SJSA1 (cell line): ENCODE measurements at regions not wholly inside any gene's neighbourhood (a gene's known extent, or its start where the extent isn't known, plus 50 kb on each side); places are given as distances from the start of the nearest gene placed in this dataset.

Source experiments
- DNase-seq, 2 experiments: peaks; one replicate each; pipeline ENCODE4 v3.0.0-alpha.2; 2015 to 2020; ENCODE audit warnings: low spot score in 2 of 2, low read depth in 1 of 2
- H3K27ac ChIP-seq: fragments of 250-450 bp; sonication (Bioruptor Pico); 2 replicates; pipeline ENCODE4 v1.5.1; 2020; ENCODE audit warnings: mild to moderate bottlenecking, moderate library complexity
- H3K27me3 ChIP-seq: fragments of 250-450 bp; sonication (Bioruptor Pico); replicated peaks from 2 replicates; pipeline ENCODE4 v1.5.1; 2020; ENCODE audit warnings: mild to moderate bottlenecking, moderate library complexity
- H3K36me3 ChIP-seq: fragments of 250-450 bp; sonication (Bioruptor Pico); 2 replicates; pipeline ENCODE4 v1.5.1; 2020; ENCODE audit warnings: mild to moderate bottlenecking
- H3K4me1 ChIP-seq: fragments of 250-450 bp; sonication (Bioruptor Pico); replicated peaks from 2 replicates; pipeline ENCODE4 v1.6.1; 2021; ENCODE audit warnings: mild to moderate bottlenecking
- H3K4me3 ChIP-seq: fragments of 250-450 bp; sonication (Bioruptor Pico); 2 replicates; pipeline ENCODE4 v1.5.1; 2020; ENCODE audit warnings: mild to moderate bottlenecking
- H3K9me3 ChIP-seq: fragments of 250-450 bp; sonication (Bioruptor Pico); replicated peaks from 2 replicates; pipeline ENCODE4 v1.5.1; 2020; ENCODE audit warnings: mild to moderate bottlenecking

- H3K4me3 ChIP-seq = no peak overlapping the region
- no peaks in the 10 kb centered on the region for H3K4me1 ChIP-seq
- no peaks in the 10 kb centered on the region for H3K27me3 ChIP-seq
- no peak overlapping the region for H3K27ac ChIP-seq
- 0 out of 2 replicates have a peak, but pooled peaks cover 3% of the 10 kb centered on the region for H3K9me3 ChIP-seq
- no peaks in the 10 kb centered on the region for H3K36me3 ChIP-seq
- DNase-seq = no peak
These were observed 199.6 kb downstream of the MYCN start for GRCh38 chr2:16139663-16140615.

GRCh38 chr2:16138811-16139662, 198.7 kb downstream of the MYCN start:
- H3K9me3 ChIP-seq = 0 out of 2 replicates have a peak, but pooled peaks cover 3% of the 10 kb centered on the region
- no peak overlapping the region for H3K4me3 ChIP-seq
- H3K4me1 ChIP-seq = no peaks in the 10 kb centered on the region
- DNase-seq = no peak
- H3K27ac ChIP-seq = no peak overlapping the region
- H3K36me3 ChIP-seq = no peaks in the 10 kb centered on the region
- H3K27me3 ChIP-seq = no peaks in the 10 kb centered on the region

GRCh38 chr2:16137080-16137755, 196.9 kb downstream of the MYCN start:
- H3K4me3 ChIP-seq = no peak overlapping the region
- H3K27me3 ChIP-seq = no peaks in the 10 kb centered on the region
- H3K4me1 ChIP-seq = no peaks in the 10 kb centered on the region
- no peaks in the 10 kb centered on the region for H3K36me3 ChIP-seq
- H3K27ac ChIP-seq = no peak overlapping the region
- H3K9me3 ChIP-seq = no peaks in the 10 kb centered on the region
- DNase-seq = no peak

- no peak for DNase-seq
- Histone ChIP-seq H3K27me3 (no peaks in the 10 kb centered on the region), H3K4me3 (no peak overlapping the region), H3K9me3 (no peaks in the 10 kb centered on the region), H3K36me3 (no peaks in the 10 kb centered on the region), H3K4me1 (no peaks in the 10 kb centered on the region), H3K27ac (no peak overlapping the region)
These were observed 196.2 kb downstream of the MYCN start for GRCh38 chr2:16136461-16137035.

- Histone ChIP-seq H3K36me3 (no peaks in the 10 kb centered on the region), H3K27ac (no peak overlapping the region), H3K4me3 (no peak overlapping the region), H3K4me1 (no peaks in the 10 kb centered on the region), H3K9me3 (no peaks in the 10 kb centered on the region), H3K27me3 (no peaks in the 10 kb centered on the region)
- no peak for DNase-seq
These were observed 195.6 kb downstream of the MYCN start for GRCh38 chr2:16135913-16136310.

GRCh38 chr2:16135196-16135912, 195.0 kb downstream of the MYCN start:
- H3K36me3 ChIP-seq = no peaks in the 10 kb centered on the region
- no peaks in the 10 kb centered on the region for H3K27me3 ChIP-seq
- no peak overlapping the region for H3K27ac ChIP-seq
- H3K4me3 ChIP-seq = no peak overlapping the region
- no peak for DNase-seq
- H3K9me3 ChIP-seq = no peaks in the 10 kb centered on the region
- no peaks in the 10 kb centered on the region for H3K4me1 ChIP-seq

- Histone ChIP-seq H3K27me3 (no peaks in the 10 kb centered on the region), H3K4me3 (no peak overlapping the region)
These were observed 194.3 kb downstream of the MYCN start for GRCh38 chr2:16134436-16135165.

GRCh38 chr2:16130906-16131400, 190.6 kb downstream of the MYCN start:
- H3K4me3 ChIP-seq = no peak overlapping the region
- no peaks in the 10 kb centered on the region for H3K27me3 ChIP-seq
- no peak overlapping the region for H3K27ac ChIP-seq
- 0 out of 2 replicates have a peak, but pooled peaks cover 3% of the 10 kb centered on the region for H3K9me3 ChIP-seq
- H3K36me3 ChIP-seq = no peaks in the 10 kb centered on the region
- DNase-seq = no peak
- no peaks in the 10 kb centered on the region for H3K4me1 ChIP-seq

More at GRCh38 chr2:16134436-16135165, 194.3 kb downstream of the MYCN start:
- Histone ChIP-seq H3K9me3 (no peaks in the 10 kb centered on the region), H3K27ac (no peak overlapping the region), H3K4me1 (no peaks in the 10 kb centered on the region), H3K36me3 (no peaks in the 10 kb centered on the region)
- no peak for DNase-seq

GRCh38 chr2:16130541-16130880, 190.2 kb downstream of the MYCN start:
- Histone ChIP-seq H3K36me3 (no peaks in the 10 kb centered on the region), H3K9me3 (0 out of 2 replicates have a peak, but pooled peaks cover 3% of the 10 kb centered on the region), H3K4me3 (no peak overlapping the region), H3K4me1 (no peaks in the 10 kb centered on the region), H3K27me3 (no peaks in the 10 kb centered on the region), H3K27ac (no peak overlapping the region)
- DNase-seq = no peak

- Histone ChIP-seq H3K4me3 (no peak overlapping the region), H3K4me1 (no peaks in the 10 kb centered on the region), H3K27ac (no peak overlapping the region), H3K36me3 (no peaks in the 10 kb centered on the region), H3K27me3 (no peaks in the 10 kb centered on the region), H3K9me3 (0 out of 2 replicates have a peak, but pooled peaks cover 3% of the 10 kb centered on the region)
- no peak for DNase-seq
These were observed 189.6 kb downstream of the MYCN start for GRCh38 chr2:16129716-16130540.

GRCh38 chr2:16128746-16129610, 188.6 kb downstream of the MYCN start:
- no peaks in the 10 kb centered on the region for H3K27me3 ChIP-seq
- H3K36me3 ChIP-seq = no peaks in the 10 kb centered on the region
- H3K9me3 ChIP-seq = 0 out of 2 replicates have a peak, but pooled peaks cover 3% of the 10 kb centered on the region
- no peak overlapping the region for H3K27ac ChIP-seq
- no peak overlapping the region for H3K4me3 ChIP-seq
- DNase-seq = no peak
- H3K4me1 ChIP-seq = no peaks in the 10 kb centered on the region
